D721Med (cell line): ENCODE measurements at regions not wholly inside any gene's neighbourhood (a gene's known extent, or its start where the extent isn't known, plus 50 kb on each side); places are given as distances from the start of the nearest gene placed in this dataset.

Source experiments
- DNase-seq: peaks from one replicate; pipeline ENCODE4 v3.0.0; 2011; ENCODE audit warnings: low spot score; ENCODE audit not compliant: insufficient read length
- FAIRE-seq: peaks from 2 replicates; lab custom pipeline; 2011; peaks lifted over from hg19 to GRCh38; lab: Jason Lieb, UNC
- TF ChIP-seq, protein P1 (sequence below): IDR thresholded peaks from 2 replicates; pipeline ENCODE4 v1.5.1; 2012; ENCODE audit warnings: mild to moderate bottlenecking, control low read depth; ENCODE audit not compliant: insufficient read depth; ENCODE audit errors: missing control alignments

DNA sequence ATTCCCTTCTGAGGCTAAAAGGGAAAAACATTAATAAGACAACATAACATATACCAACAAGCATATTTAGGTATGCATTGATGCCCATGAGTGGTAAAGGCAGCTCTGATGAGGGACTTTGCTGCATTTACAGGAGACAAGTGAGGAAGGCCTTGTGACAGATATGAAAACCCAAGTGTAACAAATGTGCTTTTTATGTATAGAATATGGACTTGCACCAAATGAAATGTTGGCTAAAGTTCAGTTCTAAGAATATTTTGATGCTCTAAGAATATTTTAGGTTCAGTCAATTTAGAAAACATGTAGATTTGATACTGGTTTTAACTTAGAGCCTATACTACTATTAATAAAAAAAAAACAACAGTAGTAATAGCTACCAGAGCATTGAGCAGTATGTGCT lies 424.7 kb downstream of the LMO4 start:
- FAIRE-seq (no peak), DNase-seq (no peak)
- TF ChIP-seq, protein P1, sequence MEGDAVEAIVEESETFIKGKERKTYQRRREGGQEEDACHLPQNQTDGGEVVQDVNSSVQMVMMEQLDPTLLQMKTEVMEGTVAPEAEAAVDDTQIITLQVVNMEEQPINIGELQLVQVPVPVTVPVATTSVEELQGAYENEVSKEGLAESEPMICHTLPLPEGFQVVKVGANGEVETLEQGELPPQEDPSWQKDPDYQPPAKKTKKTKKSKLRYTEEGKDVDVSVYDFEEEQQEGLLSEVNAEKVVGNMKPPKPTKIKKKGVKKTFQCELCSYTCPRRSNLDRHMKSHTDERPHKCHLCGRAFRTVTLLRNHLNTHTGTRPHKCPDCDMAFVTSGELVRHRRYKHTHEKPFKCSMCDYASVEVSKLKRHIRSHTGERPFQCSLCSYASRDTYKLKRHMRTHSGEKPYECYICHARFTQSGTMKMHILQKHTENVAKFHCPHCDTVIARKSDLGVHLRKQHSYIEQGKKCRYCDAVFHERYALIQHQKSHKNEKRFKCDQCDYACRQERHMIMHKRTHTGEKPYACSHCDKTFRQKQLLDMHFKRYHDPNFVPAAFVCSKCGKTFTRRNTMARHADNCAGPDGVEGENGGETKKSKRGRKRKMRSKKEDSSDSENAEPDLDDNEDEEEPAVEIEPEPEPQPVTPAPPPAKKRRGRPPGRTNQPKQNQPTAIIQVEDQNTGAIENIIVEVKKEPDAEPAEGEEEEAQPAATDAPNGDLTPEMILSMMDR: no peak

DNA sequence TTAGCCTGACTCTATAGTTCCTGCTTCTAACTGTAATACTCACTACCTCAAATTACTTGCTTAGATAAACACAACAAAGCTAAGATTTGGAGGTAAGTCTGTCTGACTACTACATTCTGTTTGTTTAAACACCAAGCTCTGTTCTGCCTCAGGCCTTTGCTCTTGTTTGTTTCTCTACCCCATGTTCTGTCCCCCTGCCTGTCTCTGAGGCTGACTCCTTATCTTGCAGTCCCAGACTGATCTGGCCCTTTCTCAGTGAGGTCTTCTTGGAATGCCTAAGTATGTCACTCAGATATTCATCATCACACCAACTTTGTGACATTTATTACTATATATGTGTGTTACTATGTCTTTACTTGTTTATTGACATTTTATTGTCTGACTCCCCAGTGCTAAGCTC lies 425.5 kb downstream of the LMO4 start:
- FAIRE-seq: peak; percentile 11
- no peak for DNase-seq
- TF ChIP-seq, protein P1: no peak

DNA sequence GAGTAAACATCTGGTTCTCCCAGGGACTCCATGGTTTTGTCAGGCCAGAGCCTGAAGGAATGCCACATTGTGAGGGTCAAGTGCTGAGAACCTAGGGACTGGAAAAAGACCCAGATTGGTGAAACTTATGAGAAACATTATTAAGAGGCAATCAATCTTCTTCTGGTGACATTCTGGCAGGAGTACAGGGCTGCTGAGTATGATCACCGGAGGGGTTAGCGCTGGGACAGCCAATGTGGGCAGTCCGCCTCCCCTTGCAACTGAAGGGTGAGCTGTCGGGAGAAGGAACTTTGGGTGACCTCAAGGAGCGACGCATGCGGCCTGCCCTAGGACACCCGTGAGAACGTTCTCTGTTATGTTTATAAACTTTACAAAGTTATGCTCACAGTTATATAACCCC lies 429.0 kb downstream of the LMO4 start:
- TF ChIP-seq, protein P1: no peak
- DNase-seq: no peak
- FAIRE-seq: no peak

DNA sequence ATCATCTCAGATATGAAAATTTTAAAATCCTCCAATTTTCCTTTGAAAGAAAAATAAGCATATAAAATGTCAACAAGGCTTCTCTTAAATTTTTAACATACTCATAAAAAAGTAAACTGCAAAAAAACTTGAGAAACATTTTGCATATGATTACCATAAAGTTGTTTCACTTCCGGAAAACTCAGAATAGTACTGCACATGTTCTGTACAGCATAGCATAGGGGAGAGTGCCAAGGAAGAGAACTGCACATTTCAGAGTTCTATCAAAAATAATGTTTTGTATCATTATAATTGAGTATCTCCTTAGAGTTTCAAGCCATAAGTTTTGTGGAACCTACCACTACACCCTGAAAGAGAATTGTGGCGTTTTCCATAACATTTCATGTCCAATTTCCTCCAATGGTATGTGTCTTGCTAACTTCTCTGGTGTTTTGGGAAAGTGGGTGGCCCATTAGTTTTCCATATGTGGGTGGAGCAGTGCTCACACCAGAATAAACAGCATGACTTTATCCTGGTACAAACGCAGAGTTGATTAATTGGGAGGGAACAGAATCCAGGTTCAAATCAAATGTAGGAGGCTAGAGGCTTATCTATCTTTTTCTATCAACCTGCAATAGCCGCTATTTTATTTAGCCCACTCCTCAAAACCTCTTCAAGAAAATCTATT lies 430.9 kb downstream of the LMO4 start:
- TF ChIP-seq, protein P1: no peak
- FAIRE-seq (no peak), DNase-seq (no peak)

DNA sequence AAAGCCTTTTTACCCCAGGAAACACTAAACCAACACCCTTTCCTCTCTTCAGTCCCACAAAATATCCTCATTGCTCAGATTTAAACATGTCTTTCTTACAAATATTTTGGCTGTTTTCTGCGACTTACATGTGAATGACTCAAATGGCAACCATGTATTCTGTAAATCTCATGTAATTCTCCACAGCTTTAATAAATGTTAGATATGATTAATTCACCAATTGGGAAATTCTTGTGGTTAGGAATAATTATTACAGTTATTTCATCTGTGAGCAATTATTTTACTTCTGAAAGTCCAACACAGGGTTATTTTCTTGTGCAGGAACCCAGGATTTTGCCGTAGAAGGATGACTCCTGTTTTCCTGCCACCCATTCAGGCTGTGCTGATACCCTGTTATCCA lies 431.5 kb downstream of the LMO4 start:
- DNase-seq: no peak
- no peak for FAIRE-seq
- TF ChIP-seq, protein P1: no peak

DNA sequence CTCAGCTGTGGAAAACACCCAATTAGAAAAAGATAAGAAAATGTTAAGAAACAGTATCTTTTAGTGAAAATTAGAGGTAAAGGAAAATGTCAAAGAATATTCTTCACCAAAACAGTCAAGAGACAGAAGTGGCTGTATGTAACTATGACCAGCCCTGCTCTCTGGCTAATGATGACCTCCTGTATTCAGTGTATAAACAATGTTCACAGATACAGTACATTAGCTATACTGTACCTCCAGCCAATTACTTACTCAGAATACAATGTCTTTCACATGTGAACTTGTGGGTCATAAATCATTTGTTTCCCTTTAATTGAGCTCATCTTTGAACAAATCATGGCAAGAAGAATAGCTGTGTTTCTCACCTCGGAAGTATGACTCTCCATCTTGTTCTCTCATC lies 432.0 kb downstream of the LMO4 start:
- TF ChIP-seq, protein P1: no peak
- no peak for DNase-seq
- no peak for FAIRE-seq

DNA sequence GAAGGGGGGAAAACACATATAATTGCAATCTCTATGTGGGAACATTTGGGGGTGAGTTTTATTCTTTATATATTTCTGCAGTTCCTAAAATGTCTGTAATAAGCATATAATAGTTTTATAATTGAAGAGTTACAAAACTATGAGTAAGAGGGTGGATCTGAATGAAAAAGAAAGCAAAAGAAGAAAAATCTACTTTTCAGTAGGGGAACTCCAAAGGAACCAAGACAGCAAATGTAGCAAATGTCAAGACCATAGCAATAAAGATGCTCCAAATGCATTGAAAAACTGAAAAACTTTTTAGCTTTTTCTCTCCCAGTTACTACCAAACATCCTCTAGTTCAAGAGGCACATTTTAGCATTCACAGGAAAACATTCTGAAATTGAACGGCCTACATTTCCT lies 434.8 kb downstream of the LMO4 start:
- DNase-seq: no peak
- no peak for FAIRE-seq
- TF ChIP-seq, protein P1: no peak
